ENCODE measurements at regions not wholly inside any gene's neighbourhood (a gene's known extent, or its start where the extent isn't known, plus 50 kb on each side); places are given as distances from the start of the nearest gene placed in this dataset.

DNA sequence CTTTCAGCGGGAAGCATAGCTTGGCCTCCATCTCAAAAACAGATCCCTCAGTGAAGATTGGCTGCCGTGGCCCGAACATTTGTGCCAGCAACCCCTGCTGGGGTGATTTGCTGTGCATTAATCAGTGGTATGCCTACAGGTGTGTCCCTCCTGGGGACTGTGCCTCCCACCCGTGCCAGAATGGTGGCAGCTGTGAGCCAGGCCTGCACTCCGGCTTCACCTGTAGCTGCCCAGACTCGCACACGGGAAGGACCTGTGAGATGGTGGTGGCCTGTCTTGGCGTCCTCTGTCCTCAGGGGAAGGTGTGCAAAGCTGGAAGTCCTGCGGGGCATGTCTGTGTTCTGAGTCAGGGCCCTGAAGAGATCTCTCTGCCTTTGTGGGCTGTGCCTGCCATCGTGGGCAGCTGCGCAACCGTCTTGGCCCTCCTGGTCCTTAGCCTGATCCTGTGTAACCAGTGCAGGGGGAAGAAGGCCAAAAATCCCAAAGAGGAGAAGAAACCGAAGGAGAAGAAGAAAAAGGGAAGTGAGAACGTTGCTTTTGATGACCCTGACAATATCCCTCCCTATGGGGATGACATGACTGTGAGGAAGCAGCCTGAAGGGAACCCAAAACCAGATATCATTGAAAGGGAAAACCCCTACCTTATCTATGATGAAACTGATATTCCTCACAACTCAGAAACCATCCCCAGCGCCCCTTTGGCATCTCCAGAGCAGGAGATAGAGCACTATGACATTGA, 175.4 kb downstream of the FAT4 start:
- Histone ChIP-seq H3K36me3 (peaks cover 0 to 5% of the 10 kb centered on the region in 2 donors), H3K27me3 (no peaks in the 10 kb centered on the region), H3K4me3 (no peak overlapping the region), H3K27ac (no peak overlapping the region), H3K4me1 (no peaks in the 10 kb centered on the region), H3K9me3 (no peaks in the 10 kb centered on the region)
- no peak for ATAC-seq
- intact Hi-C loops (cut with DNase I; ENCODE audit: low total_unique reads) (no loop called here), in situ Hi-C loops (cut with MboI; ENCODE audit: low sequenced_read_pairs in 4 of 4) (no loop called here)
- TF ChIP-seq POLR2A (IDR thresholded peaks at IDR 0.05), result no peak
- TF ChIP-seq, protein P1, sequence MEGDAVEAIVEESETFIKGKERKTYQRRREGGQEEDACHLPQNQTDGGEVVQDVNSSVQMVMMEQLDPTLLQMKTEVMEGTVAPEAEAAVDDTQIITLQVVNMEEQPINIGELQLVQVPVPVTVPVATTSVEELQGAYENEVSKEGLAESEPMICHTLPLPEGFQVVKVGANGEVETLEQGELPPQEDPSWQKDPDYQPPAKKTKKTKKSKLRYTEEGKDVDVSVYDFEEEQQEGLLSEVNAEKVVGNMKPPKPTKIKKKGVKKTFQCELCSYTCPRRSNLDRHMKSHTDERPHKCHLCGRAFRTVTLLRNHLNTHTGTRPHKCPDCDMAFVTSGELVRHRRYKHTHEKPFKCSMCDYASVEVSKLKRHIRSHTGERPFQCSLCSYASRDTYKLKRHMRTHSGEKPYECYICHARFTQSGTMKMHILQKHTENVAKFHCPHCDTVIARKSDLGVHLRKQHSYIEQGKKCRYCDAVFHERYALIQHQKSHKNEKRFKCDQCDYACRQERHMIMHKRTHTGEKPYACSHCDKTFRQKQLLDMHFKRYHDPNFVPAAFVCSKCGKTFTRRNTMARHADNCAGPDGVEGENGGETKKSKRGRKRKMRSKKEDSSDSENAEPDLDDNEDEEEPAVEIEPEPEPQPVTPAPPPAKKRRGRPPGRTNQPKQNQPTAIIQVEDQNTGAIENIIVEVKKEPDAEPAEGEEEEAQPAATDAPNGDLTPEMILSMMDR (IDR thresholded peaks at IDR 0.05 in 4 of 5, conservative IDR thresholded peaks at IDR 0.05 in 1 of 5), result no peak
- DNase-seq, result no peak

- in situ Hi-C loops (cut with MboI; ENCODE audit: low sequenced_read_pairs in 4 of 4), result no loop called here
- no peak for ATAC-seq
- intact Hi-C loops (cut with DNase I; ENCODE audit: low total_unique reads), result no loop called here
- no peaks in the 10 kb centered on the region for H3K4me1 ChIP-seq
- H3K4me3 ChIP-seq, result no peak overlapping the region
- TF ChIP-seq POLR2A (IDR thresholded peaks at IDR 0.05), result no peak
- TF ChIP-seq, protein P1 (IDR thresholded peaks at IDR 0.05 in 4 of 5, conservative IDR thresholded peaks at IDR 0.05 in 1 of 5), result no peak
- no peaks in the 10 kb centered on the region for H3K27me3 ChIP-seq
- H3K27ac ChIP-seq, result no peak overlapping the region
- no peak for DNase-seq
- no peaks in the 10 kb centered on the region for H3K36me3 ChIP-seq
- H3K9me3 ChIP-seq, result no peaks in the 10 kb centered on the region
These were observed 178.2 kb downstream of the FAT4 start for GRCh38 chr4:125492957-125493356.

DNA sequence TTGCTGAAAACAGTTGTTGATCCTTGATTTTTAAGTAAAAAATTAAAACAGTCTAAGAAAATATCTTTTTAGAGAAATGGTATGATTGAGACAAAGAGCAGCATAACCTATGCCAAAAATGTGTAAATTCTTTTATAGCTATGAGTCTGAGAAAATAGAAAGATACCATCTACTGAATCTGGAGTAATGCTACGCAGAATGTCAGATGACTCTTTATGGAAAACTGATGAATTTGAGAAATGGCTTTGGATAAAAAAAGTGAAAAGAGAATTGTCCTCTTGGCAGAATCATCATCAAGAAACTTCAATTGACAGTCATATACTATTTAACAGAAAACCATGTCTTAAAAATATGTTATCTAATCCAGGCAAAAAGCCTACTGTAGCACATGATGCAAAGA, 183.1 kb downstream of the FAT4 start:
- TF ChIP-seq, protein P1 (IDR thresholded peaks at IDR 0.05 in 4 of 5, conservative IDR thresholded peaks at IDR 0.05 in 1 of 5), result no peak
- no peak for TF ChIP-seq POLR2A (IDR thresholded peaks at IDR 0.05)
- H3K27me3 ChIP-seq, result no peaks in the 10 kb centered on the region
- in situ Hi-C loops (cut with MboI; ENCODE audit: low sequenced_read_pairs in 4 of 4) (no loop called here), intact Hi-C loops (cut with DNase I; ENCODE audit: low total_unique reads) (no loop called here)
- no peaks in the 10 kb centered on the region for H3K9me3 ChIP-seq
- no peak overlapping the region for H3K27ac ChIP-seq
- no peak for ATAC-seq
- H3K4me1 ChIP-seq, result no peaks in the 10 kb centered on the region
- no peak for DNase-seq
- no peaks in the 10 kb centered on the region for H3K36me3 ChIP-seq
- no peak overlapping the region for H3K4me3 ChIP-seq

- no peaks in the 10 kb centered on the region for H3K36me3 ChIP-seq
- H3K27me3 ChIP-seq, result no peaks in the 10 kb centered on the region
- no peak overlapping the region for H3K27ac ChIP-seq
- intact Hi-C loops (cut with DNase I; ENCODE audit: low total_unique reads) (no loop called here), in situ Hi-C loops (cut with MboI; ENCODE audit: low sequenced_read_pairs in 4 of 4) (no loop called here)
- TF ChIP-seq, protein P1 (IDR thresholded peaks at IDR 0.05 in 4 of 5, conservative IDR thresholded peaks at IDR 0.05 in 1 of 5), result no peak
- no peak for TF ChIP-seq POLR2A (IDR thresholded peaks at IDR 0.05)
- H3K9me3 ChIP-seq, result no peaks in the 10 kb centered on the region
- H3K4me1 ChIP-seq, result no peaks in the 10 kb centered on the region
- no peak for DNase-seq
- no peak for ATAC-seq
- no peak overlapping the region for H3K4me3 ChIP-seq
These were observed 184.2 kb downstream of the FAT4 start for GRCh38 chr4:125498981-125499380.

GRCh38 chr4:125501090-125501489, 186.3 kb downstream of the FAT4 start:
- no peak overlapping the region for H3K27ac ChIP-seq
- H3K9me3 ChIP-seq, result no peaks in the 10 kb centered on the region
- in situ Hi-C loops (cut with MboI; ENCODE audit: low sequenced_read_pairs in 4 of 4) (no loop called here), intact Hi-C loops (cut with DNase I; ENCODE audit: low total_unique reads) (no loop called here)
- H3K4me3 ChIP-seq, result no peak overlapping the region
- TF ChIP-seq, protein P1 (IDR thresholded peaks at IDR 0.05 in 4 of 5, conservative IDR thresholded peaks at IDR 0.05 in 1 of 5), result no peak
- TF ChIP-seq POLR2A (IDR thresholded peaks at IDR 0.05), result no peak
- no peaks in the 10 kb centered on the region for H3K36me3 ChIP-seq
- no peaks in the 10 kb centered on the region for H3K27me3 ChIP-seq
- H3K4me1 ChIP-seq, result no peaks in the 10 kb centered on the region
- ATAC-seq (no peak), DNase-seq (no peak)
